ENCODE measurements at regions not wholly inside any gene's neighbourhood (a gene's known extent, or its start where the extent isn't known, plus 50 kb on each side); places are given as distances from the start of the nearest gene placed in this dataset.
"Not testable (repeated sequence)": the region's sequence is repeated elsewhere in the genome, so short reads cannot be mapped to it uniquely, and the experiment has no call there.

DNA sequence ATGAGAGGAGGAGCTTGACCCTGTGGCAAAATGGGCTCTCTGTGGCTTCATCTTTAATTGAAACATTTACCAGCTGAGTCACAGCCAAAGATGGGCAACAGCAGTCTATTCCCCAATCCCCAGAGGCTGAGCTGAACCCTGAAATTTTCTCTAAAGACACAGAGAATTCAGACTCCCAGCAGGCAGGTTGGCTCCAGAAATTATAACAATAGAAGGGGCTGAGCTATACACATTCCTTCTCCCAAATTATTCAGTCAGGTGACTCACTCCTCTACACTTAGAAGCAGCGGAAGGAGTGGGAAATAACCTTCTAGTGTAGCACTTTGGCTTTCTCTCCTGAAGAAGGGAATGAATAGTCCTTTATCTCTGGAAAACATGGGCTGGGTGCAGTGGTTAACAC, 264.3 kb upstream of the ARHGEF26 start:
- DNase-seq (ENCODE audit: low read depth) = no peak
- TF ChIP-seq, protein P1, sequence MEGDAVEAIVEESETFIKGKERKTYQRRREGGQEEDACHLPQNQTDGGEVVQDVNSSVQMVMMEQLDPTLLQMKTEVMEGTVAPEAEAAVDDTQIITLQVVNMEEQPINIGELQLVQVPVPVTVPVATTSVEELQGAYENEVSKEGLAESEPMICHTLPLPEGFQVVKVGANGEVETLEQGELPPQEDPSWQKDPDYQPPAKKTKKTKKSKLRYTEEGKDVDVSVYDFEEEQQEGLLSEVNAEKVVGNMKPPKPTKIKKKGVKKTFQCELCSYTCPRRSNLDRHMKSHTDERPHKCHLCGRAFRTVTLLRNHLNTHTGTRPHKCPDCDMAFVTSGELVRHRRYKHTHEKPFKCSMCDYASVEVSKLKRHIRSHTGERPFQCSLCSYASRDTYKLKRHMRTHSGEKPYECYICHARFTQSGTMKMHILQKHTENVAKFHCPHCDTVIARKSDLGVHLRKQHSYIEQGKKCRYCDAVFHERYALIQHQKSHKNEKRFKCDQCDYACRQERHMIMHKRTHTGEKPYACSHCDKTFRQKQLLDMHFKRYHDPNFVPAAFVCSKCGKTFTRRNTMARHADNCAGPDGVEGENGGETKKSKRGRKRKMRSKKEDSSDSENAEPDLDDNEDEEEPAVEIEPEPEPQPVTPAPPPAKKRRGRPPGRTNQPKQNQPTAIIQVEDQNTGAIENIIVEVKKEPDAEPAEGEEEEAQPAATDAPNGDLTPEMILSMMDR (IDR thresholded peaks at IDR 0.05; ENCODE audit: insufficient read depth, low read depth, low read length) = no peak
- H3K4me3 ChIP-seq (ENCODE audit: low read depth, low read length) = no peak overlapping the region

DNA sequence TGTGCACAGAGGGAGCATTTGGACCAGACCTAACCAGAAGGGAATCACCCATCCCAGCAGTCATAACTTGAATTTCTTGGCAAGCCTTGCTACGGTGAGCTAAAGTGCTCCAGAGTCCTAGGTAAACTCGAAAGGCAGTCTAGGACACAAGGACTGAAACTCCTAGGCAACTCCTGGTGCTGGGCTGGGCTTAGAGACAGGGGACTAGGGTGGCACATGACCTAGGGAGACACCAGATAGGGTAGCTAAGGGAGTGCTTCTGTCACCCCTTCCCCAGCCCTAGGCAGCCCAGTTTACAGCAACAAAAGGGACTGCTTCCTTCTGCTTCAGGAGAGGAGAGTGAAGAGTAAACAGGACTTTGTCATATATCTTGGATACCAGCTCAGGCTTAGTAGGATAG, 256.4 kb upstream of the ARHGEF26 start:
- H3K4me3 ChIP-seq (ENCODE audit: low read depth, low read length) = no peak overlapping the region
- DNase-seq (ENCODE audit: low read depth) = no peak
- TF ChIP-seq, protein P1 (IDR thresholded peaks at IDR 0.05; ENCODE audit: insufficient read depth, low read depth, low read length) = no peak

DNA sequence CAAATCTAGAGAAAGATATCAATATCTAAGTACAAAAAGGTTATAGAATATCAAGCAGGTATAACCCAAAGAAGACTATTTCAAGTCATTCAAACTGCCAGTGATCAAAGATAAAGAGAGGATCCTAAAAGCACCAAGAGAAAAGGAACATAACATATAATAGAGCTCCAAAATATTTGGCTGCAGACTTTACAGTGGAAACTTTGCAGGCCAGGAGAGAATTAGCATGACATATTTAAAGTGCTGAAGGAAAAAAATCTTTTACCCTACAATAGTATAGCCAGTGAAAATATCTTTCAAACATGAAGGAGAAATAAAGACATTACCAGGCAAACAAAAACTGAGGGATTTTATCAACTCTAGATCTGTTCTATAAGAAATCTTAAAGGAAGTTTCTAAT, 254.3 kb upstream of the ARHGEF26 start:
- TF ChIP-seq, protein P1 (IDR thresholded peaks at IDR 0.05; ENCODE audit: insufficient read depth, low read depth, low read length) = no peak
- DNase-seq (ENCODE audit: low read depth) = no peak
- H3K4me3 ChIP-seq (ENCODE audit: low read depth, low read length) = no peak overlapping the region

DNA sequence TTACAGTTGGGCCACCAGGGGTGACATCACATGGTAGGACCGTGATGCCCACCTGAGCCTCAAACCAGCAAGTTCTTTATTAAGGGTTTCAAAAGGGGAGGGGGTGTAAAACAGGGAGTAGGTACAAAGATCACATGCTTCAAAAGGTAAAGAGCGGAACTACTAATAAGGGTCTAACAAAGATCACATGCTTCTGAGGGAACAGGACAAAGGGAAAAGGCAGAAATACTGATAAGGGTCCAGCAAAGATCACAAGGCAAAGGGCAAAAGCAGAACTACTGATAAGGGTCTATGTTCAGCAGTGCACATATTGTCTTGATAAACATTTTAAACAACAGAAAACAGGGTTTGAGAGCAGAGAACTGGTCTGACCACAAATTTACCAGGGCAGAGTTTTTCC, 246.8 kb upstream of the ARHGEF26 start:
- not testable (repeated sequence) for H3K4me3 ChIP-seq (ENCODE audit: low read depth, low read length); DNase-seq (ENCODE audit: low read depth)

DNA sequence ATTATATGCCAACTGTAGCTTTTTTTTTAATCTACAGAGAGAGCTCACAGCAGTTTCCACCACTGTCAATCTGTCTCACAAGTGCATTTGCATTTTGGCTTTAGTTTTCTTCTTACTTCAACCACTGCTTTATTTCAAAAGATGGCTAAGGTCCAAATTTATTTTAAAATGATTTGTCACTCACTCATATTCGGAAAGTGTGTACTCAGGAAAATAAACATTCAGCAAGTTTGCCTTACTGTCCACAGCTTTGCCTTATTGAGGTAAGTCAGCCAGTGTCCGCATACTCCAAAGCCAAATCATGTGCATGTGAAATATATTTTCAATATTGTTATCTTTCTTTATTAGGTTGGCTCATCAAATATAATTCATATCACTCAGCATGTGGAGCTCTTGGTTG, 240.7 kb upstream of the ARHGEF26 start:
- no peak for DNase-seq (ENCODE audit: low read depth)
- no peak overlapping the region for H3K4me3 ChIP-seq (ENCODE audit: low read depth, low read length)
- TF ChIP-seq, protein P1 (IDR thresholded peaks at IDR 0.05; ENCODE audit: insufficient read depth, low read depth, low read length) = no peak

DNA sequence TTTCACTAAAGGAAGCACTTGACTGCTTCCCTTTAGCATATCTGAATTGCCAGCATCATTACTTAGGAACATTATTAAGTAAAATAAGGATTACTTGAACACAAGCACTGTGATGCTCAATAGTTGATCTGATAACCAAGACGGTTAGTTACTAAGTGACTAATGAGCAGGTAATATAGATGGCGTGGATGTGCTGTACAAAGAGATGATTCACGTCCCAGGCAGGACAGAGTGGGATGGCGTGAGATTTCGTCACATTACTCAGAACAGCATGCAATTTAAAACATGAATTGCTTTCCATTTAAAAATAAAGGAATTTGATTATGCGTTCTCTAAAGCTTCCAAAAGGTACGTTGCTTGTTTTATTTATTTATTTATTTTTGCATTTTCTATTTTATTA, 240.0 kb upstream of the ARHGEF26 start:
- DNase-seq (ENCODE audit: low read depth) = no peak
- TF ChIP-seq, protein P1 (IDR thresholded peaks at IDR 0.05; ENCODE audit: insufficient read depth, low read depth, low read length) = no peak
- no peak overlapping the region for H3K4me3 ChIP-seq (ENCODE audit: low read depth, low read length)

DNA sequence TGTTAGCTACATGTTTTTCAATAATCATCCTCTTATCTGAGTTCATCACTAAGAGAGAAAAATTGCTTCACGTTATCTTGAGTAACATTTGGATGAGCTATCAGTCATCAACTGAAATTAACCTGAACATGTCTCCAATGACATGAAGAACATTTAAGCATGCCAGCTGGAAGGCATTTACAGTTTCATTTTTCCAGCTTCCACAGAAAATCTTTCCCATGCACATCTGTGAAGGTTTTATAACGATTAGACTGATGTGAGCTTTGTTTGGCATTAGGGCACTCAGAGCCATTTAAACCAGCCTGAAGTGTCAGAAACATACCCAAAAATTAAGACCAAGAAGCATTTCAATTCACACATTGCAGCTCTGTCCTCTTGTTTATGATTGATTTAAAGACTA, 235.8 kb upstream of the ARHGEF26 start:
- no peak for DNase-seq (ENCODE audit: low read depth)
- TF ChIP-seq, protein P1 (IDR thresholded peaks at IDR 0.05; ENCODE audit: insufficient read depth, low read depth, low read length) = no peak

More for the DNA sequence above, 235.8 kb upstream of the ARHGEF26 start:
- no peak overlapping the region for H3K4me3 ChIP-seq (ENCODE audit: low read depth, low read length)

Measured in fibroblast of villous mesenchyme (primary cell).